ENCODE measurements at regions not wholly inside any gene's neighbourhood (a gene's known extent, or its start where the extent isn't known, plus 50 kb on each side); places are given as distances from the start of the nearest gene placed in this dataset.

DNA sequence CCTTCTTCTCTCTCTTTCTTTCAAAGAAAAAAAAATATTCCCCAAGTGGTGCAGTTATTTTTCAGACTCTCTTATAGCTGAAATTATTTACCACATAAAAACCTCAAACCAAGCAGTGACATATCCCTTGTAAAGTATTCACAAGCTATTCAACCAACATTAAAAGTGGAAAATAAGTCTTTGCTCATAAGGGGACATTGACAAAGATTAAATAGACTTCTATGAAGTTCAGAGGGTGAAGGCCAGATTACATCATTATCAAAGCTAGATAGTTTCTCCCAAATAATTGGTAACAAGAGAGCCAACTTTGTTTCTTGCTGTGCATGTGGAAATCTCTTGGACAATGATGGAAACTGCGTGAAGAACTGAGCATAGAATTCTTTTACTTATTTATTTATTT is 379.8 kb upstream of the RSPO3 start:
- no peak for TF ChIP-seq CTCF (IDR thresholded peaks at IDR 0.05)
- no peak for TF ChIP-seq POLR2A (IDR thresholded peaks at IDR 0.05)

All from body of pancreas (tissue), 4 donors.